ENCODE measurements at regions not wholly inside any gene's neighbourhood (a gene's known extent, or its start where the extent isn't known, plus 50 kb on each side); places are given as distances from the start of the nearest gene placed in this dataset.

DNA sequence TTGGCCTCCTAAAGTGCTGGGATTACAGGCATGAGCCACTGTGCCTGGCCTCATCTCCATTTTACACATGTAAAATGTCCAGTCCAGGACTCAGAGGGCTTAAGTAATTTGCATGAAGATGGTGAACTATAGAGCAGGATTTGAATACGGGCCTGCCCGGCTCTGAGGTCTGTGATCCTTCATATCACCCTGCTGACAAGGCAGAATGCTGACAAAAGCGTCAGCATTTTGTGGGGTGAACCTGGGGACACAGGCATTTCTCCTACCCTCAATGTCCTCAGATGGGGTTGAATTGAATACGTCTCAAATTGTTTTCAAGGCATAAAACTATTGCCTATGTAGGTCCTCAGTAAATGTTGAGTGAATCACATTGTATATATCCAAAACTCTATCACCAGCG is 57.2 kb upstream of the GATA6 start:
- no peak overlapping the region for H3K9ac ChIP-seq (ENCODE audit: low read length)
- H3K27me3 ChIP-seq (ENCODE audit: low read length) = no peaks in the 10 kb centered on the region
- no peaks in the 10 kb centered on the region for H3F3A ChIP-seq (ENCODE audit: insufficient read depth)
- H3K9me3 ChIP-seq (ENCODE audit: insufficient read depth, low read length) = no peaks in the 10 kb centered on the region
- no peaks in the 10 kb centered on the region for H4K20me1 ChIP-seq (ENCODE audit: low read depth, low read length)
- no peaks in the 10 kb centered on the region for H3K36me3 ChIP-seq (ENCODE audit: low read length)
- H3K9me2 ChIP-seq (replicated peaks; ENCODE audit: insufficient read depth, low read length) = no peaks in the 10 kb centered on the region
- H2AFZ ChIP-seq (ENCODE audit: low read depth, low read length, severe bottlenecking) = no peak overlapping the region
- no peaks in the 10 kb centered on the region for H3K79me2 ChIP-seq (ENCODE audit: insufficient read depth, low read length)
- no peak overlapping the region for H3K4me2 ChIP-seq (ENCODE audit: low read depth, low read length, poor library complexity, severe bottlenecking)
- H3K27ac ChIP-seq (ENCODE audit: low read depth, low read length) = no peak overlapping the region
- H3K4me3 ChIP-seq (ENCODE audit: insufficient read depth, low read length, poor library complexity, severe bottlenecking) = no peak overlapping the region
- TF ChIP-seq EZH2phosphoT487 (conservative IDR thresholded peaks at IDR 0.05; ENCODE audit: low read length) = no peak
- TF ChIP-seq, protein P1, sequence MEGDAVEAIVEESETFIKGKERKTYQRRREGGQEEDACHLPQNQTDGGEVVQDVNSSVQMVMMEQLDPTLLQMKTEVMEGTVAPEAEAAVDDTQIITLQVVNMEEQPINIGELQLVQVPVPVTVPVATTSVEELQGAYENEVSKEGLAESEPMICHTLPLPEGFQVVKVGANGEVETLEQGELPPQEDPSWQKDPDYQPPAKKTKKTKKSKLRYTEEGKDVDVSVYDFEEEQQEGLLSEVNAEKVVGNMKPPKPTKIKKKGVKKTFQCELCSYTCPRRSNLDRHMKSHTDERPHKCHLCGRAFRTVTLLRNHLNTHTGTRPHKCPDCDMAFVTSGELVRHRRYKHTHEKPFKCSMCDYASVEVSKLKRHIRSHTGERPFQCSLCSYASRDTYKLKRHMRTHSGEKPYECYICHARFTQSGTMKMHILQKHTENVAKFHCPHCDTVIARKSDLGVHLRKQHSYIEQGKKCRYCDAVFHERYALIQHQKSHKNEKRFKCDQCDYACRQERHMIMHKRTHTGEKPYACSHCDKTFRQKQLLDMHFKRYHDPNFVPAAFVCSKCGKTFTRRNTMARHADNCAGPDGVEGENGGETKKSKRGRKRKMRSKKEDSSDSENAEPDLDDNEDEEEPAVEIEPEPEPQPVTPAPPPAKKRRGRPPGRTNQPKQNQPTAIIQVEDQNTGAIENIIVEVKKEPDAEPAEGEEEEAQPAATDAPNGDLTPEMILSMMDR (IDR thresholded peaks at IDR 0.05; ENCODE audit: insufficient read depth, low read length, poor library complexity, severe bottlenecking) = no peak

DNA sequence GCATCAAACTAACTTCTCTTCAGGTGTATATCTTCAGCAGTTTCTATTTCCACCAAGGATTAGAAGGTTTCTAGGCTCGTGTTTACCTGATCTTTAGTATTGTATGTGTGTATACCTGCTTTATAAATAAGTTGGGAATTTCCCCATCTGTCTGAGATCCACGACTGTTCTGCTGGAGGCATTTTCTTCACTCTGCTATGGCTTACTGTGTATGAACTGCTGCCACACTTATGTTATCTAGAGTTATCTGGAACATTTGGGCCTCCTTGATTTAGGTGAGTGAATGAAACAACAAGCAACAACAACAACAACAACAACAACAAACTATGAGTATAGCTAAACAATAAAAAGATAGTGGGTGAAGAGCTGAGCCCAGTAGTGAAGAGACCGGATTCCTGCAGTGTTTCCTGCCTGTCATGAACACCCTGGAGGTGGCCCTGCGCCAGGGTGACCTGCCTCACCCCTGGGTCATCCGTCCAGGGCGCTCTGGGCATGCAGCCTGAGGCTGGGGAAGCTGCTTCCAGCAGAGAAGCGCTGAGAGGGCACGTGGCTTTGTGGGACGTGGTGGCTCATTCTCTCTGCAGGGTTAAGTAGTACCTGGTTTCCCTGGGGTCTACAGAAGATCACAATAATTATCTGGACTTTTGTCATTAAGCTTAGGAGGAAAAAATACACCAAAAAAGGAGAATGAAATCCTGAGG is 56.1 kb upstream of the GATA6 start:
- Histone ChIP-seq H3K27ac (ENCODE audit: low read depth, low read length) (no peak overlapping the region), H3K36me3 (ENCODE audit: low read length) (no peaks in the 10 kb centered on the region), H3K79me2 (ENCODE audit: insufficient read depth, low read length) (no peaks in the 10 kb centered on the region), H3F3A (ENCODE audit: insufficient read depth) (no peaks in the 10 kb centered on the region), H2AFZ (ENCODE audit: low read depth, low read length, severe bottlenecking) (no peak overlapping the region), H3K9ac (ENCODE audit: low read length) (no peak overlapping the region), H4K20me1 (ENCODE audit: low read depth, low read length) (no peaks in the 10 kb centered on the region), H3K9me2 (replicated peaks; ENCODE audit: insufficient read depth, low read length) (no peaks in the 10 kb centered on the region), H3K4me2 (ENCODE audit: low read depth, low read length, poor library complexity, severe bottlenecking) (no peak overlapping the region), H3K9me3 (ENCODE audit: insufficient read depth, low read length) (no peaks in the 10 kb centered on the region), H3K27me3 (ENCODE audit: low read length) (no peaks in the 10 kb centered on the region), H3K4me3 (ENCODE audit: insufficient read depth, low read length, poor library complexity, severe bottlenecking) (no peak overlapping the region)
- TF ChIP-seq, protein P1 (IDR thresholded peaks at IDR 0.05; ENCODE audit: insufficient read depth, low read length, poor library complexity, severe bottlenecking) = no peak
- no peak for TF ChIP-seq EZH2phosphoT487 (conservative IDR thresholded peaks at IDR 0.05; ENCODE audit: low read length)

DNA sequence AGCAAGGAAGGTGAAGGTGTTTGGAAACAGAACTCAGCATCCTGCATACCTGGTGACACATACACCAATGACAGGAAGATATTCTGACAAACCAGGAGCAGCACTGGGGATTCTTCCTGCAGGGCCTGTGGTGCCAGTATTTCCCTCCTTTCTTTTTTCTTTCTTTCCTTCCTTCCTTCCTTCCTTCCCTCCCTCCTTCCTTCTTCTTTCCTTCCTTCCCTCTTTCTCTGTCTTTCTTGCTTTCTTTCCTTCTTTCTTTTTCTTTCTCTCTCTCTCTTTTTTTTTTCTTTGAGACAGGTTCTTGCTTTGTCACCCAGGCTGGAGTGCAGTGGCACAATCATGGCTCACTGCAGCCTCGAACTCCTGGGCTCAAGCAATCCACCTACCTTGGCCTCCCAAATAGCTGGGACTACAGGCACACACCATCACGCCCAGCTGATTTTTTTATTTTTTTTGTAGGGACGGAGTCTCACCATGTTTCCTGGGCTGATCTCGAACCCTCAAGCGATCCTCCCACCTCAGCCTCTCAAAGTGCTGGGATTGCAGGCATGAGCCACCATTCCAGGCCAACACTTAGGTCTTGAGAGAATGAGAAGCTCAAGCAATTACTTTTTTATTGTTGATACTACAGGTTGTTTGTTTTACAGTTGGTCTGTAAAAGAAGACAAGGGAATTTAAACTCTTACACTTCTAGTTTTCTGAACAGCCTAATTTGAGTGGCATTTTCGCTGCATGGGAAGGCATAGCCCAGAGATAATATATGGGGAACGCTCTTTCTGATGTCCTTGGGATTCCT is 54.7 kb upstream of the GATA6 start:
- H3K27me3 ChIP-seq (ENCODE audit: low read length) = no peaks in the 10 kb centered on the region
- H3K4me2 ChIP-seq (ENCODE audit: low read depth, low read length, poor library complexity, severe bottlenecking) = no peak overlapping the region
- TF ChIP-seq, protein P1 (IDR thresholded peaks at IDR 0.05; ENCODE audit: insufficient read depth, low read length, poor library complexity, severe bottlenecking) = no peak
- TF ChIP-seq EZH2phosphoT487 (conservative IDR thresholded peaks at IDR 0.05; ENCODE audit: low read length) = no peak
- H3K9me3 ChIP-seq (ENCODE audit: insufficient read depth, low read length) = no peaks in the 10 kb centered on the region
- H3K27ac ChIP-seq (ENCODE audit: low read depth, low read length) = no peak overlapping the region
- H3F3A ChIP-seq (ENCODE audit: insufficient read depth) = no peaks in the 10 kb centered on the region
- H4K20me1 ChIP-seq (ENCODE audit: low read depth, low read length) = no peaks in the 10 kb centered on the region
- no peak overlapping the region for H2AFZ ChIP-seq (ENCODE audit: low read depth, low read length, severe bottlenecking)
- no peaks in the 10 kb centered on the region for H3K9me2 ChIP-seq (replicated peaks; ENCODE audit: insufficient read depth, low read length)
- H3K4me3 ChIP-seq (ENCODE audit: insufficient read depth, low read length, poor library complexity, severe bottlenecking) = no peak overlapping the region
- no peaks in the 10 kb centered on the region for H3K36me3 ChIP-seq (ENCODE audit: low read length)
- H3K9ac ChIP-seq (ENCODE audit: low read length) = no peak overlapping the region
- no peaks in the 10 kb centered on the region for H3K79me2 ChIP-seq (ENCODE audit: insufficient read depth, low read length)
